ENCODE measurements at regions not wholly inside any gene's neighbourhood (a gene's known extent, or its start where the extent isn't known, plus 50 kb on each side); places are given as distances from the start of the nearest gene placed in this dataset.
"Not testable (repeated sequence)": the region's sequence is repeated elsewhere in the genome, so short reads cannot be mapped to it uniquely, and the experiment has no call there.

GRCh38 chr10:8365935-8366911 lies 311.7 kb downstream of the GATA3 start:
- Histone ChIP-seq H3K27ac (ENCODE audit: poor library complexity, severe bottlenecking) (peak overlapping the region; percentile 83), H3K9me3 (ENCODE audit: severe bottlenecking) (no peaks in the 10 kb centered on the region), H3K36me3 (ENCODE audit: low read depth) (no peaks in the 10 kb centered on the region), H3K4me3 (ENCODE audit: severe bottlenecking) (no peak overlapping the region), H3K27me3 (ENCODE audit: insufficient read depth, poor library complexity, severe bottlenecking) (no peaks in the 10 kb centered on the region), H3K4me1 (ENCODE audit: insufficient read depth, poor library complexity, severe bottlenecking) (peaks cover 12% of the 10 kb centered on the region)
- DNase-seq (ENCODE audit: low spot score) (peak; percentile 87), ATAC-seq (ENCODE audit: low read depth) (peak; percentile 92)
- no peak for TF ChIP-seq CTCF (IDR thresholded peaks at IDR 0.05; ENCODE audit: poor library complexity, severe bottlenecking)

GRCh38 chr10:8367672-8368411 lies 313.4 kb downstream of the GATA3 start:
- H3K4me3 ChIP-seq (ENCODE audit: severe bottlenecking); H3K36me3 ChIP-seq (ENCODE audit: low read depth); ATAC-seq (ENCODE audit: low read depth); DNase-seq (ENCODE audit: low spot score); H3K27me3 ChIP-seq (ENCODE audit: insufficient read depth, poor library complexity, severe bottlenecking); H3K9me3 ChIP-seq (ENCODE audit: severe bottlenecking): not testable (repeated sequence)
- Histone ChIP-seq H3K27ac (ENCODE audit: poor library complexity, severe bottlenecking) (peak overlapping the region; percentile 83), H3K4me1 (ENCODE audit: insufficient read depth, poor library complexity, severe bottlenecking) (peaks cover 12% of the 10 kb centered on the region)

- peak overlapping the region; percentile 15 for H3K27ac ChIP-seq (ENCODE audit: poor library complexity, severe bottlenecking)
- TF ChIP-seq CTCF (IDR thresholded peaks at IDR 0.05; ENCODE audit: poor library complexity, severe bottlenecking), result no peak
- DNase-seq (ENCODE audit: low spot score), result no peak
- no peak overlapping the region for H3K4me3 ChIP-seq (ENCODE audit: severe bottlenecking)
- H3K4me1 ChIP-seq (ENCODE audit: insufficient read depth, poor library complexity, severe bottlenecking), result peaks cover 12% of the 10 kb centered on the region
- H3K9me3 ChIP-seq (ENCODE audit: severe bottlenecking), result no peaks in the 10 kb centered on the region
- H3K27me3 ChIP-seq (ENCODE audit: insufficient read depth, poor library complexity, severe bottlenecking), result no peaks in the 10 kb centered on the region
- ATAC-seq (ENCODE audit: low read depth), result no peak
- H3K36me3 ChIP-seq (ENCODE audit: low read depth), result no peaks in the 10 kb centered on the region
Observed at GRCh38 chr10:8369666-8370065, 315.2 kb downstream of the GATA3 start.

- TF ChIP-seq CTCF (IDR thresholded peaks at IDR 0.05; ENCODE audit: poor library complexity, severe bottlenecking), result no peak
- Histone ChIP-seq H3K27me3 (ENCODE audit: insufficient read depth, poor library complexity, severe bottlenecking) (no peaks in the 10 kb centered on the region), H3K36me3 (ENCODE audit: low read depth) (no peaks in the 10 kb centered on the region), H3K27ac (ENCODE audit: poor library complexity, severe bottlenecking) (no peak overlapping the region), H3K4me1 (ENCODE audit: insufficient read depth, poor library complexity, severe bottlenecking) (no peaks in the 10 kb centered on the region), H3K4me3 (ENCODE audit: severe bottlenecking) (no peak overlapping the region), H3K9me3 (ENCODE audit: severe bottlenecking) (no peaks in the 10 kb centered on the region)
- DNase-seq (ENCODE audit: low spot score) (no peak), ATAC-seq (ENCODE audit: low read depth) (no peak)
Observed at GRCh38 chr10:8374334-8374733, 319.8 kb downstream of the GATA3 start.

GRCh38 chr10:8375137-8375536 lies 320.6 kb downstream of the GATA3 start:
- no peaks in the 10 kb centered on the region for H3K4me1 ChIP-seq (ENCODE audit: insufficient read depth, poor library complexity, severe bottlenecking)
- no peaks in the 10 kb centered on the region for H3K9me3 ChIP-seq (ENCODE audit: severe bottlenecking)
- DNase-seq (ENCODE audit: low spot score) (no peak), ATAC-seq (ENCODE audit: low read depth) (no peak)
- H3K36me3 ChIP-seq (ENCODE audit: low read depth), result no peaks in the 10 kb centered on the region
- H3K27me3 ChIP-seq (ENCODE audit: insufficient read depth, poor library complexity, severe bottlenecking), result no peaks in the 10 kb centered on the region
- H3K27ac ChIP-seq (ENCODE audit: poor library complexity, severe bottlenecking), result no peak overlapping the region
- no peak for TF ChIP-seq CTCF (IDR thresholded peaks at IDR 0.05; ENCODE audit: poor library complexity, severe bottlenecking)
- H3K4me3 ChIP-seq (ENCODE audit: severe bottlenecking), result no peak overlapping the region

Measured in RWPE2 (cell line).